OCI-LY7 (cell line): ENCODE measurements at regions not wholly inside any gene's neighbourhood (a gene's known extent, or its start where the extent isn't known, plus 50 kb on each side); places are given as distances from the start of the nearest gene placed in this dataset.

Experiments used
- EZH2phosphoT487 ChIP-seq: fragments of 200-600 bp; sonication (generic); IDR thresholded peaks from 2 replicates; pipeline ENCODE4 v1.6.1; 2018; ENCODE audit warnings: low read depth, borderline replicate concordance, mild to moderate bottlenecking, mixed run types, antibody characterized with exemption, low read length, moderate library complexity, mixed read lengths
- TF ChIP-seq, protein P1 (sequence below): fragments of 200-600 bp; sonication (generic); conservative IDR thresholded peaks from 2 replicates; pipeline ENCODE4 v1.5.1; 2014; ENCODE audit warnings: mild to moderate bottlenecking, antibody characterized with exemption, low read length, moderate library complexity, mixed read lengths

DNA sequence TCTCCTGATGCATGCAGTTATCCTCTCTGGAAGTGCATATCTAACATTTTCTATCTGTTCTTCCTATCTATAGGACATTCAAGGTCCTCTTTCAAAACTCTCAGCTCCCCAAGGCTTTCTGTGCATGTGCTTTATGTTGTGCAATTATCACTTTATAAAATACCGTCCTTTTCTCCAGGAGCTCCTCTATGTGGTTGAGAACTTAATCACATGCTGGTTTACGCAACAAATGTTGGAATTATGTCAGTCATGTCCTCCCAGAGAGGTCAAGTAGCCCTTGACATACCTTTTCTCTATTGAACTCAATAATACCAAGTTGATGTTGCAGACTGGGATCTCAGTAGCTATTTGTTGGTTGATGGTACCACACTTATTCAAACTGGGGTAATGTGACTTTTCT is 388.4 kb downstream of the BTBD3 start:
- TF ChIP-seq, protein P1, sequence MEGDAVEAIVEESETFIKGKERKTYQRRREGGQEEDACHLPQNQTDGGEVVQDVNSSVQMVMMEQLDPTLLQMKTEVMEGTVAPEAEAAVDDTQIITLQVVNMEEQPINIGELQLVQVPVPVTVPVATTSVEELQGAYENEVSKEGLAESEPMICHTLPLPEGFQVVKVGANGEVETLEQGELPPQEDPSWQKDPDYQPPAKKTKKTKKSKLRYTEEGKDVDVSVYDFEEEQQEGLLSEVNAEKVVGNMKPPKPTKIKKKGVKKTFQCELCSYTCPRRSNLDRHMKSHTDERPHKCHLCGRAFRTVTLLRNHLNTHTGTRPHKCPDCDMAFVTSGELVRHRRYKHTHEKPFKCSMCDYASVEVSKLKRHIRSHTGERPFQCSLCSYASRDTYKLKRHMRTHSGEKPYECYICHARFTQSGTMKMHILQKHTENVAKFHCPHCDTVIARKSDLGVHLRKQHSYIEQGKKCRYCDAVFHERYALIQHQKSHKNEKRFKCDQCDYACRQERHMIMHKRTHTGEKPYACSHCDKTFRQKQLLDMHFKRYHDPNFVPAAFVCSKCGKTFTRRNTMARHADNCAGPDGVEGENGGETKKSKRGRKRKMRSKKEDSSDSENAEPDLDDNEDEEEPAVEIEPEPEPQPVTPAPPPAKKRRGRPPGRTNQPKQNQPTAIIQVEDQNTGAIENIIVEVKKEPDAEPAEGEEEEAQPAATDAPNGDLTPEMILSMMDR: no peak
- TF ChIP-seq EZH2phosphoT487: no peak
